Body of pancreas (tissue), 4 donors: ENCODE measurements at regions not wholly inside any gene's neighbourhood (a gene's known extent, or its start where the extent isn't known, plus 50 kb on each side); places are given as distances from the start of the nearest gene placed in this dataset.

Experiments
- ATAC-seq: fragments of 150-250 bp; one replicate; pipeline ENCODE4 v1.9.1; 2016
- DNase-seq, 4 donors: peaks; one replicate each; pipeline ENCODE4 v3.0.0-alpha.2; 2019
- H3K27ac ChIP-seq, 4 donors: fragments of 200-600 bp; sonication (generic); 1 replicate in 3 of 4; 2 replicates in 1 of 4; pipeline versions ENCODE4 v1.5.1 to v1.6.1; 2016 to 2019; ENCODE audit warnings: mild to moderate bottlenecking in 1 of 4, mixed read lengths in 1 of 4, moderate library complexity in 1 of 4
- H3K27me3 ChIP-seq, 2 donors: fragments of 200-600 bp; sonication (generic); one replicate each; pipeline ENCODE4 v1.6.0; 2016; ENCODE audit warnings: mild to moderate bottlenecking in 1 of 2
- H3K36me3 ChIP-seq, 2 donors: fragments of 200-600 bp; sonication (generic); replicated peaks in 1 of 2; 2 replicates each; pipeline ENCODE4 v1.5.1; 2016; ENCODE audit warnings: low read depth in 2 of 2; ENCODE audit not compliant: insufficient read depth in 1 of 2
- H3K4me1 ChIP-seq: fragments of 200-600 bp; sonication (generic); one replicate; pipeline ENCODE4 v1.6.0; 2016
- H3K4me3 ChIP-seq, 2 donors: fragments of 200-600 bp; sonication (generic); 1 replicate in 1 of 2; 2 replicates in 1 of 2; pipeline ENCODE4 v1.5.1; 2016 to 2019
- H3K9me3 ChIP-seq, 3 donors: fragments of 200-600 bp; sonication (generic); 1 replicate in 2 of 3; 2 replicates in 1 of 3; pipeline ENCODE4 v1.5.1; 2016
- CTCF ChIP-seq, 7 experiments: fragments of 450-650 bp in 4 of 7; fragments of 200-600 bp in 3 of 7; sonication (generic) in 3 of 7; IDR thresholded peaks; one replicate each; pipeline ENCODE4 v1.5.1; 2016 to 2019; ENCODE audit warnings: antibody characterized with exemption in 7 of 7
- POLR2A ChIP-seq, 3 donors: fragments of 450-650 bp; IDR thresholded peaks; one replicate each; pipeline ENCODE4 v1.6.1; 2016; ENCODE audit warnings: antibody characterized with exemption in 3 of 3, mild to moderate bottlenecking in 2 of 3
- WGBS, 2 donors: methylation state at CpG; one replicate each; pipeline ENCODE4 v1.1.5; 2017; 5-methylcytosine and 5-hydroxymethylcytosine counted together
- intact Hi-C: fragments of 100-400 bp; cut with DNase I; formaldehyde crosslinking; loops from one replicate; pipeline ENCODE4 v1.15.1; 2023

GRCh38 chr16:63922560-63922959 lies 1199.3 kb downstream of the CDH11 start:
- H3K27me3 ChIP-seq, result no peaks in the 10 kb centered on the region
- peaks cover 0 to 7% (median 0%) of the 10 kb centered on the region in 3 donors for H3K9me3 ChIP-seq
- H3K4me1 ChIP-seq, result no peaks in the 10 kb centered on the region
- no peak overlapping the region for H3K27ac ChIP-seq
- ATAC-seq, result no peak
- no peak for DNase-seq
- H3K36me3 ChIP-seq, result no peaks in the 10 kb centered on the region
- no peak overlapping the region for H3K4me3 ChIP-seq
- TF ChIP-seq CTCF (IDR thresholded peaks at IDR 0.05), result no peak
- no peak for TF ChIP-seq POLR2A (IDR thresholded peaks at IDR 0.05)
- intact Hi-C loops, result no loop called here

GRCh38 chr16:63921737-63922295 lies 1200.0 kb downstream of the CDH11 start:
- no peaks in the 10 kb centered on the region for H3K27me3 ChIP-seq
- no peak for ATAC-seq
- intact Hi-C loops, result no loop called here
- peaks cover 0 to 7% (median 0%) of the 10 kb centered on the region in 3 donors for H3K9me3 ChIP-seq
- WGBS, 2 donors, result 53 to 60% methylated on average over 3 of the region's 3 CpGs
- no peak for DNase-seq
- TF ChIP-seq CTCF (IDR thresholded peaks at IDR 0.05), result no peak
- TF ChIP-seq POLR2A (IDR thresholded peaks at IDR 0.05), result no peak
- no peak overlapping the region for H3K4me3 ChIP-seq
- H3K36me3 ChIP-seq, result no peaks in the 10 kb centered on the region
- no peaks in the 10 kb centered on the region for H3K4me1 ChIP-seq
- H3K27ac ChIP-seq, result no peak overlapping the region

- no peaks in the 10 kb centered on the region for H3K4me1 ChIP-seq
- H3K27me3 ChIP-seq, result no peaks in the 10 kb centered on the region
- no peaks in the 10 kb centered on the region for H3K9me3 ChIP-seq
- no peak overlapping the region for H3K4me3 ChIP-seq
- intact Hi-C loops, result no loop called here
- no peak overlapping the region for H3K27ac ChIP-seq
- no peak for ATAC-seq
- no peak for DNase-seq
- H3K36me3 ChIP-seq, result no peaks in the 10 kb centered on the region
- TF ChIP-seq CTCF (IDR thresholded peaks at IDR 0.05), result no peak
- no peak for TF ChIP-seq POLR2A (IDR thresholded peaks at IDR 0.05)
- 81 to 96% methylated on average over 1 of the region's 1 CpG for WGBS, 2 donors
Observed at GRCh38 chr16:63913290-63913689, 1208.6 kb downstream of the CDH11 start.

GRCh38 chr16:63907251-63907650 lies 1214.6 kb downstream of the CDH11 start:
- no peaks in the 10 kb centered on the region for H3K4me1 ChIP-seq
- H3K9me3 ChIP-seq, result no peaks in the 10 kb centered on the region
- no peak overlapping the region for H3K27ac ChIP-seq
- H3K36me3 ChIP-seq, result no peaks in the 10 kb centered on the region
- TF ChIP-seq POLR2A (IDR thresholded peaks at IDR 0.05) (no peak), CTCF (IDR thresholded peaks at IDR 0.05) (no peak)
- intact Hi-C loops, result no loop called here
- no peak for ATAC-seq
- H3K27me3 ChIP-seq, result no peaks in the 10 kb centered on the region
- 56 to 63% methylated on average over 2 of the region's 2 CpGs for WGBS, 2 donors
- no peak overlapping the region for H3K4me3 ChIP-seq
- no peak for DNase-seq

GRCh38 chr16:63904930-63905329 lies 1216.9 kb downstream of the CDH11 start:
- Histone ChIP-seq H3K27me3 (no peaks in the 10 kb centered on the region), H3K27ac (no peak overlapping the region), H3K36me3 (no peaks in the 10 kb centered on the region), H3K4me3 (no peak overlapping the region), H3K4me1 (no peaks in the 10 kb centered on the region), H3K9me3 (no peaks in the 10 kb centered on the region)
- TF ChIP-seq CTCF (IDR thresholded peaks at IDR 0.05), result no peak
- TF ChIP-seq POLR2A (IDR thresholded peaks at IDR 0.05), result no peak
- ATAC-seq (no peak), DNase-seq (no peak)
- intact Hi-C loops, result no loop called here
- 54 to 92% methylated on average over 2 of the region's 2 CpGs for WGBS, 2 donors
